ENCODE measurements at regions not wholly inside any gene's neighbourhood (a gene's known extent, or its start where the extent isn't known, plus 50 kb on each side); places are given as distances from the start of the nearest gene placed in this dataset.
"Not testable (repeated sequence)": the region's sequence is repeated elsewhere in the genome, so short reads cannot be mapped to it uniquely, and the experiment has no call there.

- no peak for DNase-seq (ENCODE audit: low read depth, low spot score)
- TF ChIP-seq, protein P1, sequence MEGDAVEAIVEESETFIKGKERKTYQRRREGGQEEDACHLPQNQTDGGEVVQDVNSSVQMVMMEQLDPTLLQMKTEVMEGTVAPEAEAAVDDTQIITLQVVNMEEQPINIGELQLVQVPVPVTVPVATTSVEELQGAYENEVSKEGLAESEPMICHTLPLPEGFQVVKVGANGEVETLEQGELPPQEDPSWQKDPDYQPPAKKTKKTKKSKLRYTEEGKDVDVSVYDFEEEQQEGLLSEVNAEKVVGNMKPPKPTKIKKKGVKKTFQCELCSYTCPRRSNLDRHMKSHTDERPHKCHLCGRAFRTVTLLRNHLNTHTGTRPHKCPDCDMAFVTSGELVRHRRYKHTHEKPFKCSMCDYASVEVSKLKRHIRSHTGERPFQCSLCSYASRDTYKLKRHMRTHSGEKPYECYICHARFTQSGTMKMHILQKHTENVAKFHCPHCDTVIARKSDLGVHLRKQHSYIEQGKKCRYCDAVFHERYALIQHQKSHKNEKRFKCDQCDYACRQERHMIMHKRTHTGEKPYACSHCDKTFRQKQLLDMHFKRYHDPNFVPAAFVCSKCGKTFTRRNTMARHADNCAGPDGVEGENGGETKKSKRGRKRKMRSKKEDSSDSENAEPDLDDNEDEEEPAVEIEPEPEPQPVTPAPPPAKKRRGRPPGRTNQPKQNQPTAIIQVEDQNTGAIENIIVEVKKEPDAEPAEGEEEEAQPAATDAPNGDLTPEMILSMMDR (conservative IDR thresholded peaks at IDR 0.05) = no peak
- H3K9me3 Mint-ChIP-seq = peaks cover 8% of the 10 kb centered on the region
- H3K27me3 Mint-ChIP-seq (ENCODE audit: low read depth) = no peaks in the 10 kb centered on the region
- peaks cover 5% of the 10 kb centered on the region for H3K36me3 Mint-ChIP-seq (ENCODE audit: low read depth)
- H3K4me1 Mint-ChIP-seq = no peaks in the 10 kb centered on the region
- no peak overlapping the region for H3K4me3 Mint-ChIP-seq
- H3K27ac Mint-ChIP-seq (ENCODE audit: unreplicated experiment) = no peak overlapping the region
Measured at GRCh38 chr13:88288326-88288725, 617.2 kb downstream of the SLITRK5 start.

GRCh38 chr13:88291731-88292130, 620.6 kb downstream of the SLITRK5 start:
- H3K9me3 Mint-ChIP-seq; H3K4me3 Mint-ChIP-seq; DNase-seq (ENCODE audit: low read depth, low spot score); H3K27me3 Mint-ChIP-seq (ENCODE audit: low read depth); H3K4me1 Mint-ChIP-seq; H3K36me3 Mint-ChIP-seq (ENCODE audit: low read depth); H3K27ac Mint-ChIP-seq (ENCODE audit: unreplicated experiment): not testable (repeated sequence)

- TF ChIP-seq, protein P1 (conservative IDR thresholded peaks at IDR 0.05) = no peak
- H3K9me3 Mint-ChIP-seq = no peaks in the 10 kb centered on the region
- H3K27ac Mint-ChIP-seq (ENCODE audit: unreplicated experiment) = no peak overlapping the region
- no peaks in the 10 kb centered on the region for H3K27me3 Mint-ChIP-seq (ENCODE audit: low read depth)
- H3K36me3 Mint-ChIP-seq (ENCODE audit: low read depth) = no peaks in the 10 kb centered on the region
- no peak for DNase-seq (ENCODE audit: low read depth, low spot score)
- no peak overlapping the region for H3K4me3 Mint-ChIP-seq
- no peaks in the 10 kb centered on the region for H3K4me1 Mint-ChIP-seq
Measured at GRCh38 chr13:88294368-88294767, 623.2 kb downstream of the SLITRK5 start.

GRCh38 chr13:88303157-88303556, 632.0 kb downstream of the SLITRK5 start:
- Mint-ChIP-seq H3K27me3 (ENCODE audit: low read depth) (no peaks in the 10 kb centered on the region), H3K9me3 (peaks cover 6% of the 10 kb centered on the region), H3K27ac (ENCODE audit: unreplicated experiment) (no peak overlapping the region), H3K36me3 (ENCODE audit: low read depth) (no peaks in the 10 kb centered on the region), H3K4me1 (no peaks in the 10 kb centered on the region), H3K4me3 (no peak overlapping the region)
- no peak for DNase-seq (ENCODE audit: low read depth, low spot score)
- TF ChIP-seq, protein P1 (conservative IDR thresholded peaks at IDR 0.05) = no peak

DNA sequence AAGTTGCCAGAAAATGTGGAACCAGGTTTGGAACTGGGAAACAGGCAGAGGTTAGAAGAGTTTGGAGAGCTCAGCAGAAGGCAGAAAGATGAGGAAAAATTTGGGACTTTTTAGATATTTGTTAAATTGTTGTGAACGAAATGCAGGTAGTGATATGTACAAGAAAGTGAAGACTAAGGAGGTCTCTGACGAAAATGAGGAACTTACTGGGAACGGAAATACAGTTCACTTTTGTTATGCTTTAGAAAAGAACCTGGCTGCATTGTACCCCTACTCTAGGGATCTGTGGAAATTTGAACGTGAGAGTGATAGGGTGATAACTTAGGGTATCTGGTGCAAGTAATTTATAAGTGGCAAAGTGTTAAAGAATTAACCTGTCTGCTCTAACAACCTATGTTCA, 632.4 kb downstream of the SLITRK5 start:
- Mint-ChIP-seq H3K9me3 (peaks cover 6% of the 10 kb centered on the region), H3K4me1 (no peaks in the 10 kb centered on the region), H3K27ac (ENCODE audit: unreplicated experiment) (no peak overlapping the region), H3K36me3 (ENCODE audit: low read depth) (no peaks in the 10 kb centered on the region), H3K27me3 (ENCODE audit: low read depth) (no peaks in the 10 kb centered on the region), H3K4me3 (no peak overlapping the region)
- no peak for DNase-seq (ENCODE audit: low read depth, low spot score)
- TF ChIP-seq, protein P1 (conservative IDR thresholded peaks at IDR 0.05) = no peak

GRCh38 chr13:88314496-88314895, 643.3 kb downstream of the SLITRK5 start:
- H3K27me3 Mint-ChIP-seq (ENCODE audit: low read depth) = no peaks in the 10 kb centered on the region
- no peak for DNase-seq (ENCODE audit: low read depth, low spot score)
- no peak overlapping the region for H3K4me3 Mint-ChIP-seq
- no peaks in the 10 kb centered on the region for H3K4me1 Mint-ChIP-seq
- no peaks in the 10 kb centered on the region for H3K36me3 Mint-ChIP-seq (ENCODE audit: low read depth)
- no peaks in the 10 kb centered on the region for H3K9me3 Mint-ChIP-seq
- H3K27ac Mint-ChIP-seq (ENCODE audit: unreplicated experiment) = no peak overlapping the region
- TF ChIP-seq, protein P1 (conservative IDR thresholded peaks at IDR 0.05) = no peak
